ENCODE measurements at regions not wholly inside any gene's neighbourhood (a gene's known extent, or its start where the extent isn't known, plus 50 kb on each side); places are given as distances from the start of the nearest gene placed in this dataset.

DNA sequence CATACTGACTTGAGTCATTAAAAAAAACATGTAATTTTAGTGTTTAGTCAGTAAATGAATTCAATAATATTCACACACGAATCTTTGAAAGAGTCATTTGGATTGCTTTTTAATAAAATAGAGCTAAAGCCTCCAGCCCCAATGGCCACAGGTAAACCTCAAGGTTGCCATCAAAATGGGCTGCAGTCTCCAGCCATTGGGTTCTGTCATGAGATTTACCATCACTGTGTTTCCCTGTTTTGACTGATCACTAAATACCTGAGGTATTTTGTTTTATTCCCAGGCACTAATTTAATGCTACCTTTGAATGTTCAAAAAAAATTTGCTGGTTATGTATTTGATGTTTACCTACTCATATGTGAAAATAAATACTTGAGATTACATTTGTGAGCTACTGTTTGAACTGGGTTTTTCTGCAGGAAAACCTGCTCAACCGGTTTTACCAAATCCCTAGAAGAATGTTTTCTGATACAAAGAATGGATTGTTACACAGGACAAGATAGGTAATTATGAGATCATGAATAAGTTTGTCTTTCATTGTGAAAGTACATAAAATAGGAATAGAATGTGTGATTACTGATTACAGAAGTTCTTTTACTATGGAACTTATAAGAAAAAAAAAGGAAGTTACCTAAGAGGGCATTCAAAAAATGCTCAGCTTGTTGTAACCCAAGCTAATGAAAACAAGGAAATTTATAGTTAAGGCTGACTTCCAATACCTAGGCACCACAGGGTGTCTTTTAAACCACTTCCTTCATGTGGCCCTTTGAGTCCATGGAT is 391.3 kb downstream of the EFNB2 start:
- H2AFZ ChIP-seq (ENCODE audit: low read length): no peak overlapping the region
- H3K27ac ChIP-seq (ENCODE audit: low read depth, low read length, poor library complexity, severe bottlenecking): no peak overlapping the region
- H3K9me2 ChIP-seq (ENCODE audit: low read depth, low read length): no peaks in the 10 kb centered on the region
- no peaks in the 10 kb centered on the region for H3K79me2 ChIP-seq (ENCODE audit: insufficient read depth, low read length)
- H3K4me1 ChIP-seq (ENCODE audit: insufficient read depth, low read length, severe bottlenecking): no peaks in the 10 kb centered on the region
- H3K9ac ChIP-seq (ENCODE audit: low read length): no peak overlapping the region
- H3K4me3 ChIP-seq (ENCODE audit: low read depth, low read length, poor library complexity, severe bottlenecking): no peak overlapping the region
- no peak overlapping the region for H3K4me2 ChIP-seq (ENCODE audit: low read length)
- TF ChIP-seq, protein P1, sequence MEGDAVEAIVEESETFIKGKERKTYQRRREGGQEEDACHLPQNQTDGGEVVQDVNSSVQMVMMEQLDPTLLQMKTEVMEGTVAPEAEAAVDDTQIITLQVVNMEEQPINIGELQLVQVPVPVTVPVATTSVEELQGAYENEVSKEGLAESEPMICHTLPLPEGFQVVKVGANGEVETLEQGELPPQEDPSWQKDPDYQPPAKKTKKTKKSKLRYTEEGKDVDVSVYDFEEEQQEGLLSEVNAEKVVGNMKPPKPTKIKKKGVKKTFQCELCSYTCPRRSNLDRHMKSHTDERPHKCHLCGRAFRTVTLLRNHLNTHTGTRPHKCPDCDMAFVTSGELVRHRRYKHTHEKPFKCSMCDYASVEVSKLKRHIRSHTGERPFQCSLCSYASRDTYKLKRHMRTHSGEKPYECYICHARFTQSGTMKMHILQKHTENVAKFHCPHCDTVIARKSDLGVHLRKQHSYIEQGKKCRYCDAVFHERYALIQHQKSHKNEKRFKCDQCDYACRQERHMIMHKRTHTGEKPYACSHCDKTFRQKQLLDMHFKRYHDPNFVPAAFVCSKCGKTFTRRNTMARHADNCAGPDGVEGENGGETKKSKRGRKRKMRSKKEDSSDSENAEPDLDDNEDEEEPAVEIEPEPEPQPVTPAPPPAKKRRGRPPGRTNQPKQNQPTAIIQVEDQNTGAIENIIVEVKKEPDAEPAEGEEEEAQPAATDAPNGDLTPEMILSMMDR (IDR thresholded peaks at IDR 0.05; ENCODE audit: low read length): no peak
- TF ChIP-seq EZH2 (IDR thresholded peaks at IDR 0.05; ENCODE audit: borderline replicate concordance, low read length): no peak
- H3K27me3 ChIP-seq (ENCODE audit: insufficient read depth, low read length): no peaks in the 10 kb centered on the region
- no peaks in the 10 kb centered on the region for H3F3A ChIP-seq (ENCODE audit: insufficient read depth, low read length)
- H3K36me3 ChIP-seq (ENCODE audit: insufficient read depth, low read length): no peaks in the 10 kb centered on the region
- H4K20me1 ChIP-seq (ENCODE audit: insufficient read depth, low read length): no peaks in the 10 kb centered on the region
- H3K9me3 ChIP-seq (ENCODE audit: low read length): no peaks in the 10 kb centered on the region

DNA sequence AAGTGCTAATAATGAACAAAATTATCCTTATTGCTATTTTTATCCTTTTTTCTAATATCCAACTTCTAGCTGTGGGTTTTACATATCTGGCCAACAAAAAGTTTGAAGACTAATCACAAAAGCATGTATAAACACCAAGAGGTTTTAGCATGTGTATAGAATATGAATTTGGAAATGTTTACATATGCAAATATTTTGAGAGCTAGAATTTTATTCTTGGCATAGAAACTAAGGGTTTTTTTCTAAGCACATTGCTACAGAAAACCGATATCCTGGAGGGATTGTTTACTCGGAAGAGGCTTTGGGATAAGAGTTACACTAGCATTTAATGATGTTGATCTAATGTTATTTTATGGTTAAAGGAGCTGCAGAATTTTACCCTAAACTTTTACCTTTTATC is 392.1 kb downstream of the EFNB2 start:
- Histone ChIP-seq H3K4me1 (ENCODE audit: insufficient read depth, low read length, severe bottlenecking) (no peaks in the 10 kb centered on the region), H3K27ac (ENCODE audit: low read depth, low read length, poor library complexity, severe bottlenecking) (no peak overlapping the region), H3F3A (ENCODE audit: insufficient read depth, low read length) (no peaks in the 10 kb centered on the region), H3K4me3 (ENCODE audit: low read depth, low read length, poor library complexity, severe bottlenecking) (no peak overlapping the region), H3K79me2 (ENCODE audit: insufficient read depth, low read length) (no peaks in the 10 kb centered on the region), H3K9ac (ENCODE audit: low read length) (no peak overlapping the region), H3K36me3 (ENCODE audit: insufficient read depth, low read length) (no peaks in the 10 kb centered on the region), H3K27me3 (ENCODE audit: insufficient read depth, low read length) (no peaks in the 10 kb centered on the region), H2AFZ (ENCODE audit: low read length) (no peak overlapping the region), H3K4me2 (ENCODE audit: low read length) (no peak overlapping the region), H3K9me3 (ENCODE audit: low read length) (no peaks in the 10 kb centered on the region), H3K9me2 (ENCODE audit: low read depth, low read length) (no peaks in the 10 kb centered on the region), H4K20me1 (ENCODE audit: insufficient read depth, low read length) (no peaks in the 10 kb centered on the region)
- TF ChIP-seq, protein P1 (IDR thresholded peaks at IDR 0.05; ENCODE audit: low read length): no peak
- TF ChIP-seq EZH2 (IDR thresholded peaks at IDR 0.05; ENCODE audit: borderline replicate concordance, low read length): no peak

DNA sequence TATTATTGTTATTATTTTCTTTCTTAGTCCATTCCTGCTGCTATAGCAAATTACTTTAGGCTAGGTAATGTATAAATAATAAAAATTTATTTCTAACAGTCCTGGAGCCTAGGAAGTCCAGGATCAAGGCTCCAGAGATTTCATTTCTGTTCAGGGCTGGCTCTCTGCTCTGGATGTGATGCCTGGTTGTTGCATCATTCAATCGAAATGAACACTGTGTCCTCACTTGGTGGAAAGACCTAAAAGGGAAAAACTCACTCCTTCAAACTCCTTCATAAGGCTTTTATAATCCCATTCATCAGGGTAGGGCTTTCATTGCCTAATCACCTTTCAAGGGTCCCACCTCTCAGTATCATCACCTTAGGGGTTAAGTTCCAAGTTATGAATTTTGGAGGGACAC is 395.0 kb downstream of the EFNB2 start:
- H3K27me3 ChIP-seq (ENCODE audit: insufficient read depth, low read length): no peaks in the 10 kb centered on the region
- no peak overlapping the region for H3K4me2 ChIP-seq (ENCODE audit: low read length)
- H3K9me3 ChIP-seq (ENCODE audit: low read length): no peaks in the 10 kb centered on the region

More for the DNA sequence above, 395.0 kb downstream of the EFNB2 start:
- Histone ChIP-seq H3K79me2 (ENCODE audit: insufficient read depth, low read length) (no peaks in the 10 kb centered on the region), H3K4me3 (ENCODE audit: low read depth, low read length, poor library complexity, severe bottlenecking) (no peak overlapping the region), H3K4me1 (ENCODE audit: insufficient read depth, low read length, severe bottlenecking) (no peaks in the 10 kb centered on the region), H3K9me2 (ENCODE audit: low read depth, low read length) (no peaks in the 10 kb centered on the region), H3K9ac (ENCODE audit: low read length) (no peak overlapping the region), H3K27ac (ENCODE audit: low read depth, low read length, poor library complexity, severe bottlenecking) (no peak overlapping the region), H3F3A (ENCODE audit: insufficient read depth, low read length) (no peaks in the 10 kb centered on the region), H2AFZ (ENCODE audit: low read length) (no peak overlapping the region), H4K20me1 (ENCODE audit: insufficient read depth, low read length) (no peaks in the 10 kb centered on the region), H3K36me3 (ENCODE audit: insufficient read depth, low read length) (no peaks in the 10 kb centered on the region)
- TF ChIP-seq, protein P1 (IDR thresholded peaks at IDR 0.05; ENCODE audit: low read length): no peak
- TF ChIP-seq EZH2 (IDR thresholded peaks at IDR 0.05; ENCODE audit: borderline replicate concordance, low read length): no peak
